Tibial nerve (tissue), 4 donors: ENCODE measurements at regions not wholly inside any gene's neighbourhood (a gene's known extent, or its start where the extent isn't known, plus 50 kb on each side); places are given as distances from the start of the nearest gene placed in this dataset.

Source experiments
- DNase-seq, 2 donors: peaks; one replicate each; pipeline ENCODE4 v3.0.0-alpha.2; 2019; ENCODE audit warnings: low spot score in 2 of 2
- H3K27ac ChIP-seq, 4 donors: fragments of 200-600 bp; sonication (generic) in 3 of 4; one replicate each; pipeline ENCODE4 v1.5.1; 2017 to 2019; ENCODE audit warnings: mild to moderate bottlenecking in 1 of 4
- H3K27me3 ChIP-seq, 2 donors: fragments of 200-600 bp; sonication (generic) in 1 of 2; one replicate each; pipeline versions ENCODE4 v1.5.1 to v1.6.0; 2017 to 2019
- H3K36me3 ChIP-seq, 3 donors: fragments of 200-600 bp; sonication (generic); one replicate each; pipeline ENCODE4 v1.5.1; 2018 to 2019
- H3K4me1 ChIP-seq, 4 donors: fragments of 200-600 bp; sonication (generic) in 3 of 4; one replicate each; pipeline ENCODE4 v1.5.1; 2017 to 2019
- H3K4me3 ChIP-seq, 4 donors: fragments of 200-600 bp; sonication (generic) in 3 of 4; one replicate each; pipeline ENCODE4 v1.5.1; 2017 to 2019; ENCODE audit warnings: mild to moderate bottlenecking in 1 of 4, moderate library complexity in 1 of 4
- H3K9me3 ChIP-seq, 4 donors: fragments of 200-600 bp; sonication (generic) in 3 of 4; one replicate each; pipeline ENCODE4 v1.5.1; 2017 to 2019
- CTCF ChIP-seq, 5 experiments: fragments of 200-600 bp in 3 of 5; fragments of 450-650 bp in 2 of 5; sonication (generic) in 3 of 5; IDR thresholded peaks; one replicate each; pipeline ENCODE4 v1.5.1; 2016 to 2019; ENCODE audit warnings: antibody characterized with exemption in 5 of 5, mild to moderate bottlenecking in 3 of 5, moderate library complexity in 2 of 5
- EP300 ChIP-seq, 2 donors: sonication (generic); formaldehyde crosslinking; IDR thresholded peaks; one replicate each; pipeline ENCODE4 v1.6.1; 2017; ENCODE audit warnings: antibody characterized with exemption in 2 of 2, mild to moderate bottlenecking in 1 of 2
- POLR2A ChIP-seq, 2 donors: fragments of 450-650 bp; IDR thresholded peaks; one replicate each; pipeline ENCODE4 v1.6.1; 2017; ENCODE audit warnings: antibody characterized with exemption in 2 of 2, mild to moderate bottlenecking in 2 of 2, moderate library complexity in 2 of 2
- WGBS, 2 donors: methylation state at CpG; one replicate each; pipeline ENCODE4 v1.1.5; 2018; 5-methylcytosine and 5-hydroxymethylcytosine counted together

- H3K9me3 ChIP-seq: no peaks in the 10 kb centered on the region
- no peaks in the 10 kb centered on the region for H3K36me3 ChIP-seq
- no peaks in the 10 kb centered on the region for H3K27me3 ChIP-seq
- no peaks in the 10 kb centered on the region for H3K4me1 ChIP-seq
- no peak for TF ChIP-seq CTCF (IDR thresholded peaks at IDR 0.05)
- no peak for TF ChIP-seq EP300 (IDR thresholded peaks at IDR 0.05)
- TF ChIP-seq POLR2A (IDR thresholded peaks at IDR 0.05): no peak
- 15 to 24% methylated on average over 3 of the region's 3 CpGs for WGBS, 2 donors
- DNase-seq: no peak
- no peak overlapping the region for H3K4me3 ChIP-seq
- H3K27ac ChIP-seq: no peak overlapping the region
Measured at GRCh38 chr18:22098563-22098989, 70.8 kb upstream of the GATA6 start.

- H3K9me3 ChIP-seq: no peaks in the 10 kb centered on the region
- no peaks in the 10 kb centered on the region for H3K27me3 ChIP-seq
- DNase-seq: no peak
- WGBS, 2 donors: 92 to 95% methylated on average over 2 of the region's 2 CpGs
- H3K27ac ChIP-seq: no peak overlapping the region
- TF ChIP-seq POLR2A (IDR thresholded peaks at IDR 0.05): no peak
- no peak for TF ChIP-seq CTCF (IDR thresholded peaks at IDR 0.05)
- TF ChIP-seq EP300 (IDR thresholded peaks at IDR 0.05): no peak
- no peaks in the 10 kb centered on the region for H3K4me1 ChIP-seq
- H3K36me3 ChIP-seq: no peaks in the 10 kb centered on the region
- no peak overlapping the region for H3K4me3 ChIP-seq
Measured at GRCh38 chr18:22099925-22100324, 69.5 kb upstream of the GATA6 start.

- DNase-seq: no peak
- TF ChIP-seq EP300 (IDR thresholded peaks at IDR 0.05): no peak
- TF ChIP-seq POLR2A (IDR thresholded peaks at IDR 0.05): no peak
- no peak for TF ChIP-seq CTCF (IDR thresholded peaks at IDR 0.05)
- WGBS, 2 donors: 88 to 93% methylated on average over 4 of the region's 4 CpGs
Measured at GRCh38 chr18:22101731-22102130, 67.7 kb upstream of the GATA6 start.

GRCh38 chr18:22102953-22103646, 66.3 kb upstream of the GATA6 start:
- no peak overlapping the region for H3K4me3 ChIP-seq
- H3K27me3 ChIP-seq: no peaks in the 10 kb centered on the region
- H3K9me3 ChIP-seq: no peaks in the 10 kb centered on the region
- WGBS, 2 donors: 39 to 45% methylated on average over 7 of the region's 7 CpGs
- H3K4me1 ChIP-seq: no peaks in the 10 kb centered on the region
- no peaks in the 10 kb centered on the region for H3K36me3 ChIP-seq
- no peak for TF ChIP-seq POLR2A (IDR thresholded peaks at IDR 0.05)
- TF ChIP-seq CTCF (IDR thresholded peaks at IDR 0.05): no peak
- no peak for TF ChIP-seq EP300 (IDR thresholded peaks at IDR 0.05)
- DNase-seq: peak in 1 of 2 donors; percentile 4
- no peak overlapping the region for H3K27ac ChIP-seq

More at GRCh38 chr18:22101731-22102130, 67.7 kb upstream of the GATA6 start:
- H3K4me3 ChIP-seq: no peak overlapping the region
- H3K9me3 ChIP-seq: no peaks in the 10 kb centered on the region
- no peaks in the 10 kb centered on the region for H3K27me3 ChIP-seq
- no peak overlapping the region for H3K27ac ChIP-seq
- H3K36me3 ChIP-seq: no peaks in the 10 kb centered on the region
- no peaks in the 10 kb centered on the region for H3K4me1 ChIP-seq

- H3K4me3 ChIP-seq: no peak overlapping the region
- no peaks in the 10 kb centered on the region for H3K27me3 ChIP-seq
- TF ChIP-seq CTCF (IDR thresholded peaks at IDR 0.05) (no peak), EP300 (IDR thresholded peaks at IDR 0.05) (no peak), POLR2A (IDR thresholded peaks at IDR 0.05) (no peak)
- H3K27ac ChIP-seq: no peak overlapping the region
- 79 to 94% methylated on average over 6 of the region's 6 CpGs for WGBS, 2 donors
- no peaks in the 10 kb centered on the region for H3K36me3 ChIP-seq
- no peaks in the 10 kb centered on the region for H3K9me3 ChIP-seq
- no peak for DNase-seq
- no peaks in the 10 kb centered on the region for H3K4me1 ChIP-seq
Measured at GRCh38 chr18:22103647-22104031, 65.8 kb upstream of the GATA6 start.
